ENCODE measurements at regions not wholly inside any gene's neighbourhood (a gene's known extent, or its start where the extent isn't known, plus 50 kb on each side); places are given as distances from the start of the nearest gene placed in this dataset.

DNA sequence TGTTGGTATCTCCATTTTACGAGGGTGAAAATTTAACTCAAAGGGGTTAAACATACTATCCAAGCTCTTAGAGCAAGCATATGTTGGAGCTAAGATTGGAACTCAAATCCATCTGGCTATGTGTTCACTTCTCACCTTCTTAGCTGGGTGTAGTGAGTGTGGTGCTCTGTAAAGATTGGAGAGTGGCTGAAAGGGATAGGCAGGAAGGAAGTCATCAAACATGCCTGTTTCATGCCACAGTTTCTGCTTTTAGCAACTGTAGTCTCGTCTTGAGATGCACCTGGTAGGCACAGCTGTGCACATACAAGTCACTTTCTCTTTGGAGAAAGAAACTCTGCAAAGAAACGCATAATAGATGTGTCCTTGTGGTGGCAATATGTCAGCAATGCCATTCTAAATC, 189.1 kb upstream of the MDFIC2 start:
- no peaks in the 10 kb centered on the region; the same call in 1 of the 2 replicates for H3K27me3 Mint-ChIP-seq (ENCODE audit: low read depth)
- ATAC-seq: no peak
- H3K4me1 Mint-ChIP-seq: peaks cover 8% of the 10 kb centered on the region
- no peak overlapping the region for H3K27ac Mint-ChIP-seq
- POLR2A ChIA-PET: no interaction called here
- no peaks in the 10 kb centered on the region for H3K36me3 Mint-ChIP-seq
- CTCF ChIA-PET: no interaction called here
- no peak overlapping the region for H3K4me3 Mint-ChIP-seq
- no peak for DNase-seq (ENCODE audit: low spot score)
- TF ChIP-seq SMAD4 (CRISPR knock-in tag; IDR thresholded peaks at IDR 0.05): no peak
- no peak for TF ChIP-seq TEAD1 (CRISPR knock-in tag; IDR thresholded peaks at IDR 0.05)
- no peak for TF ChIP-seq CDX4 (CRISPR knock-in tag; IDR thresholded peaks at IDR 0.05; ENCODE audit: borderline replicate concordance)
- TF ChIP-seq, protein P1, sequence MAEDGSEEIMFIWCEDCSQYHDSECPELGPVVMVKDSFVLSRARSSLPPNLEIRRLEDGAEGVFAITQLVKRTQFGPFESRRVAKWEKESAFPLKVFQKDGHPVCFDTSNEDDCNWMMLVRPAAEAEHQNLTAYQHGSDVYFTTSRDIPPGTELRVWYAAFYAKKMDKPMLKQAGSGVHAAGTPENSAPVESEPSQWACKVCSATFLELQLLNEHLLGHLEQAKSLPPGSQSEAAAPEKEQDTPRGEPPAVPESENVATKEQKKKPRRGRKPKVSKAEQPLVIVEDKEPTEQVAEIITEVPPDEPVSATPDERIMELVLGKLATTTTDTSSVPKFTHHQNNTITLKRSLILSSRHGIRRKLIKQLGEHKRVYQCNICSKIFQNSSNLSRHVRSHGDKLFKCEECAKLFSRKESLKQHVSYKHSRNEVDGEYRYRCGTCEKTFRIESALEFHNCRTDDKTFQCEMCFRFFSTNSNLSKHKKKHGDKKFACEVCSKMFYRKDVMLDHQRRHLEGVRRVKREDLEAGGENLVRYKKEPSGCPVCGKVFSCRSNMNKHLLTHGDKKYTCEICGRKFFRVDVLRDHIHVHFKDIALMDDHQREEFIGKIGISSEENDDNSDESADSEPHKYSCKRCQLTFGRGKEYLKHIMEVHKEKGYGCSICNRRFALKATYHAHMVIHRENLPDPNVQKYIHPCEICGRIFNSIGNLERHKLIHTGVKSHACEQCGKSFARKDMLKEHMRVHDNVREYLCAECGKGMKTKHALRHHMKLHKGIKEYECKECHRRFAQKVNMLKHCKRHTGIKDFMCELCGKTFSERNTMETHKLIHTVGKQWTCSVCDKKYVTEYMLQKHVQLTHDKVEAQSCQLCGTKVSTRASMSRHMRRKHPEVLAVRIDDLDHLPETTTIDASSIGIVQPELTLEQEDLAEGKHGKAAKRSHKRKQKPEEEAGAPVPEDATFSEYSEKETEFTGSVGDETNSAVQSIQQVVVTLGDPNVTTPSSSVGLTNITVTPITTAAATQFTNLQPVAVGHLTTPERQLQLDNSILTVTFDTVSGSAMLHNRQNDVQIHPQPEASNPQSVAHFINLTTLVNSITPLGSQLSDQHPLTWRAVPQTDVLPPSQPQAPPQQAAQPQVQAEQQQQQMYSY (CRISPR knock-in tag; IDR thresholded peaks at IDR 0.05): no peak
- no peak for TF ChIP-seq STAT6 (CRISPR knock-in tag; conservative IDR thresholded peaks at IDR 0.05; ENCODE audit: low read depth)
- TF ChIP-seq FOXK1 (CRISPR knock-in tag; IDR thresholded peaks at IDR 0.05): no peak
- no peak for TF ChIP-seq CTCF (IDR thresholded peaks at IDR 0.05)
- no peak for TF ChIP-seq ZNF396 (CRISPR knock-in tag; IDR thresholded peaks at IDR 0.05; ENCODE audit: borderline replicate concordance)
- no peak for TF ChIP-seq FOXP4 (CRISPR knock-in tag; IDR thresholded peaks at IDR 0.05)
- no peak for TF ChIP-seq ATF6 (CRISPR knock-in tag; IDR thresholded peaks at IDR 0.05)
- TF ChIP-seq NFE2L1 (CRISPR knock-in tag; IDR thresholded peaks at IDR 0.05): no peak
- no peak for TF ChIP-seq ZNF671 (CRISPR knock-in tag; IDR thresholded peaks at IDR 0.05)
- no peak for TF ChIP-seq NFYB (CRISPR knock-in tag; conservative IDR thresholded peaks at IDR 0.05; ENCODE audit: low read depth)
- no peak for TF ChIP-seq ZNF232 (CRISPR knock-in tag; IDR thresholded peaks at IDR 0.05)
- no peak for TF ChIP-seq ZNF121 (CRISPR knock-in tag; IDR thresholded peaks at IDR 0.05)
- TF ChIP-seq KAT7 (CRISPR knock-in tag; IDR thresholded peaks at IDR 0.05; ENCODE audit: borderline replicate concordance): no peak
- TF ChIP-seq, protein P2, sequence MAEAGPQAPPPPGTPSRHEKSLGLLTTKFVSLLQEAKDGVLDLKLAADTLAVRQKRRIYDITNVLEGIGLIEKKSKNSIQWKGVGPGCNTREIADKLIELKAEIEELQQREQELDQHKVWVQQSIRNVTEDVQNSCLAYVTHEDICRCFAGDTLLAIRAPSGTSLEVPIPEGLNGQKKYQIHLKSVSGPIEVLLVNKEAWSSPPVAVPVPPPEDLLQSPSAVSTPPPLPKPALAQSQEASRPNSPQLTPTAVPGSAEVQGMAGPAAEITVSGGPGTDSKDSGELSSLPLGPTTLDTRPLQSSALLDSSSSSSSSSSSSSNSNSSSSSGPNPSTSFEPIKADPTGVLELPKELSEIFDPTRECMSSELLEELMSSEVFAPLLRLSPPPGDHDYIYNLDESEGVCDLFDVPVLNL (CRISPR knock-in tag; IDR thresholded peaks at IDR 0.05; ENCODE audit: borderline replicate concordance, low read depth): no peak
- peaks cover 13% of the 10 kb centered on the region for H3K9me3 Mint-ChIP-seq

Data from WTC11 (cell line).